Activated CD4-positive, CD25-positive, alpha-beta regulatory T cell (primary cell): ENCODE measurements at regions not wholly inside any gene's neighbourhood (a gene's known extent, or its start where the extent isn't known, plus 50 kb on each side); places are given as distances from the start of the nearest gene placed in this dataset.

ENCODE experiments used
- DNase-seq, 4 experiments: peaks; one replicate each; lab custom pipeline; 2025; lab: John Stamatoyannopoulos, UW

GRCh38 chr2:216914491-216914890 is 54.6 kb upstream of the TNP1 start:
- DNase-seq = no peak

GRCh38 chr2:216911886-216912285 is 52.0 kb upstream of the TNP1 start:
- DNase-seq = no peak

GRCh38 chr2:216911008-216911407 is 51.1 kb upstream of the TNP1 start:
- no peak for DNase-seq

GRCh38 chr2:216909541-216910210 is 49.8 kb upstream of the TNP1 start:
- DNase-seq = no peak
